Thyroid gland (tissue), 4 donors: ENCODE measurements at regions not wholly inside any gene's neighbourhood (a gene's known extent, or its start where the extent isn't known, plus 50 kb on each side); places are given as distances from the start of the nearest gene placed in this dataset.

Experiments
- POLR2A ChIP-seq, 2 donors: fragments of 450-650 bp; IDR thresholded peaks; one replicate each; pipeline ENCODE4 v1.6.1; 2017; ENCODE audit warnings: antibody characterized with exemption in 2 of 2, mild to moderate bottlenecking in 2 of 2, moderate library complexity in 1 of 2
- TF ChIP-seq, protein P1 (sequence below), 6 experiments: fragments of 200-600 bp in 3 of 6; fragments of 450-650 bp in 3 of 6; sonication (generic) in 3 of 6; IDR thresholded peaks; one replicate each; pipeline ENCODE4 v1.5.1; 2016 to 2019; ENCODE audit warnings: antibody characterized with exemption in 6 of 6, mild to moderate bottlenecking in 2 of 6, inconsistent platforms in 1 of 6, moderate library complexity in 1 of 6

GRCh38 chr3:68057637-68058320, 403.4 kb upstream of the SUCLG2 start:
- TF ChIP-seq, protein P1, sequence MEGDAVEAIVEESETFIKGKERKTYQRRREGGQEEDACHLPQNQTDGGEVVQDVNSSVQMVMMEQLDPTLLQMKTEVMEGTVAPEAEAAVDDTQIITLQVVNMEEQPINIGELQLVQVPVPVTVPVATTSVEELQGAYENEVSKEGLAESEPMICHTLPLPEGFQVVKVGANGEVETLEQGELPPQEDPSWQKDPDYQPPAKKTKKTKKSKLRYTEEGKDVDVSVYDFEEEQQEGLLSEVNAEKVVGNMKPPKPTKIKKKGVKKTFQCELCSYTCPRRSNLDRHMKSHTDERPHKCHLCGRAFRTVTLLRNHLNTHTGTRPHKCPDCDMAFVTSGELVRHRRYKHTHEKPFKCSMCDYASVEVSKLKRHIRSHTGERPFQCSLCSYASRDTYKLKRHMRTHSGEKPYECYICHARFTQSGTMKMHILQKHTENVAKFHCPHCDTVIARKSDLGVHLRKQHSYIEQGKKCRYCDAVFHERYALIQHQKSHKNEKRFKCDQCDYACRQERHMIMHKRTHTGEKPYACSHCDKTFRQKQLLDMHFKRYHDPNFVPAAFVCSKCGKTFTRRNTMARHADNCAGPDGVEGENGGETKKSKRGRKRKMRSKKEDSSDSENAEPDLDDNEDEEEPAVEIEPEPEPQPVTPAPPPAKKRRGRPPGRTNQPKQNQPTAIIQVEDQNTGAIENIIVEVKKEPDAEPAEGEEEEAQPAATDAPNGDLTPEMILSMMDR (IDR thresholded peaks at IDR 0.05), result no peak
- TF ChIP-seq POLR2A (IDR thresholded peaks at IDR 0.05), result no peak
